HFF-Myc (cell line): ENCODE measurements at regions not wholly inside any gene's neighbourhood (a gene's known extent, or its start where the extent isn't known, plus 50 kb on each side); places are given as distances from the start of the nearest gene placed in this dataset.

ENCODE experiments used
- DNase-seq: peaks from one replicate; pipeline ENCODE4 v3.0.0-alpha.2; 2011; ENCODE audit warnings: low read depth; ENCODE audit errors: extremely low read depth
- H3K4me3 ChIP-seq: replicated peaks from 2 replicates; pipeline ENCODE4 v1.5.1; 2011; ENCODE audit warnings: low read depth, mild to moderate bottlenecking, control low read depth, low read length
- TF ChIP-seq, protein P1 (sequence below): IDR thresholded peaks from 2 replicates; pipeline ENCODE4 v1.5.1; 2012; ENCODE audit warnings: mild to moderate bottlenecking, low read depth, low read length, control low read depth; ENCODE audit errors: missing control alignments

DNA sequence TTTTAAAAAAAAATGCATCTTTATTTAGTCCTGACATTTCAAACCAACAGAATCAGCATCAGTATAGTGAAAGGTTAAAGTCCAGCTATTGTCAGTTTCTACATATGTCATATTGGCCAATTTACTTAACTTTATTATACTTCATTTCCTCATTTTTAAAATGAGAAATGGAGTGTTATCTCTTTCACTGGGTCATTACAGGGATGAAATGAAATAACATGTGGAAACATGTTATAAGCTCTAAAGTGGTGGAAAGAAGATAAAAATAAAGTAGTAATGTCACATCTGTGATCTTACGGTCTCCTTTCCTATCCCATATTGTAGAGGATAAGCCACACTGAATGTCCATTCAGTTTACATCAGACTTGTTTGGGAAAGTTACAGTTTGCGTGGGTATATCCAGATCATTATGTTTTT lies 780.1 kb downstream of the TUSC7 start:
- H3K4me3 ChIP-seq = no peak overlapping the region
- TF ChIP-seq, protein P1, sequence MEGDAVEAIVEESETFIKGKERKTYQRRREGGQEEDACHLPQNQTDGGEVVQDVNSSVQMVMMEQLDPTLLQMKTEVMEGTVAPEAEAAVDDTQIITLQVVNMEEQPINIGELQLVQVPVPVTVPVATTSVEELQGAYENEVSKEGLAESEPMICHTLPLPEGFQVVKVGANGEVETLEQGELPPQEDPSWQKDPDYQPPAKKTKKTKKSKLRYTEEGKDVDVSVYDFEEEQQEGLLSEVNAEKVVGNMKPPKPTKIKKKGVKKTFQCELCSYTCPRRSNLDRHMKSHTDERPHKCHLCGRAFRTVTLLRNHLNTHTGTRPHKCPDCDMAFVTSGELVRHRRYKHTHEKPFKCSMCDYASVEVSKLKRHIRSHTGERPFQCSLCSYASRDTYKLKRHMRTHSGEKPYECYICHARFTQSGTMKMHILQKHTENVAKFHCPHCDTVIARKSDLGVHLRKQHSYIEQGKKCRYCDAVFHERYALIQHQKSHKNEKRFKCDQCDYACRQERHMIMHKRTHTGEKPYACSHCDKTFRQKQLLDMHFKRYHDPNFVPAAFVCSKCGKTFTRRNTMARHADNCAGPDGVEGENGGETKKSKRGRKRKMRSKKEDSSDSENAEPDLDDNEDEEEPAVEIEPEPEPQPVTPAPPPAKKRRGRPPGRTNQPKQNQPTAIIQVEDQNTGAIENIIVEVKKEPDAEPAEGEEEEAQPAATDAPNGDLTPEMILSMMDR = no peak
- DNase-seq = no peak

DNA sequence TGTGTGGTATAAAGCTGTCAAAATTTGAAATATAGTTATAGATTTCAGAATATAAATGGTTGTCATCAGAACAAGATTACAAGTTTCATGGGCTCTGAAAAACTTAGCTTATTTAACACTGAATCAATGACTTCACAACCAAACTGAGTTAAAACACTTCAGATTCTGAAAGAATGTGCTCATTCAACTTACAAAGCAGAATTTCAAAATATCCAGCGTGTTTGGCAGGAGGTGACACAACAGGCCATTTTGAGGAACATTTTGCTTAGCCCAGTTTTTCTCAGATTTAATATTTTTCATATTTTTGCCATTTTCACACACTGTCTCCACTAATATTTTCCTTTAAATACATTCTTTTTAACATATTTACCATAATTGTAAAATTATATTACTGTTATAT lies 781.1 kb downstream of the TUSC7 start:
- no peak for DNase-seq
- TF ChIP-seq, protein P1 = no peak
- H3K4me3 ChIP-seq = no peak overlapping the region

GRCh38 chr3:117495620-117496019 lies 786.0 kb downstream of the TUSC7 start:
- no peak for DNase-seq
- no peak overlapping the region for H3K4me3 ChIP-seq

GRCh38 chr3:117499189-117499870 lies 789.8 kb downstream of the TUSC7 start:
- DNase-seq = no peak
- TF ChIP-seq, protein P1 = no peak
- H3K4me3 ChIP-seq = no peak overlapping the region

More at GRCh38 chr3:117495620-117496019, 786.0 kb downstream of the TUSC7 start:
- TF ChIP-seq, protein P1 = no peak

DNA sequence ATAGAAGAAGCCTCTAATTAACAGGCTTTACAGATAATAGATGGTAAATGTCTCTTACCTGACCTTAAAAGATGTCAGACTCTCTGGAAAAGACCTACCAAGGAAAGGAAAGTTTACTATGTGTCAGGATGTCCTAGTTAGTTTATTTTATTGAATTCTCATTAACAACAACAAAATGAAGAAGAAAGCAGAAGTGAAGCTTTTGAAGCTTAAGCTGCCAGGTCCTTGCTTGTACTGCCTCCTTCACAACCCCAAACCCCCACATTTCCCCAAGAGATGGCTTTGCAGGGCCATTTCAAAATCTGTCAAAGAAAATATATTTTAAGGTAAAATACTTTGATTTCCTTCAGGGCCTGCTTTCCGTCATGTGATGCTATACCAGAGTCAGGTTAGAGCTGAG lies 798.4 kb downstream of the TUSC7 start:
- TF ChIP-seq, protein P1 = no peak
- H3K4me3 ChIP-seq = no peak overlapping the region
- no peak for DNase-seq

GRCh38 chr3:117509858-117510257 lies 800.3 kb downstream of the TUSC7 start:
- no peak for DNase-seq
- TF ChIP-seq, protein P1 = no peak

GRCh38 chr3:117510396-117510795 lies 800.8 kb downstream of the TUSC7 start:
- H3K4me3 ChIP-seq = no peak overlapping the region
- TF ChIP-seq, protein P1 = no peak
- DNase-seq = no peak

More at GRCh38 chr3:117509858-117510257, 800.3 kb downstream of the TUSC7 start:
- no peak overlapping the region for H3K4me3 ChIP-seq
